HEK293 (cell line): ENCODE measurements at regions not wholly inside any gene's neighbourhood (a gene's known extent, or its start where the extent isn't known, plus 50 kb on each side); places are given as distances from the start of the nearest gene placed in this dataset.

Experiments
- HIC1 ChIP-seq: fragments of 450-650 bp; formaldehyde crosslinking; IDR thresholded peaks from 2 replicates; pipeline ENCODE4 v1.5.1; 2016; ENCODE audit warnings: missing biosample characterization, missing genetic modification characterization
- MZF1 ChIP-seq: fragments of 450-650 bp; formaldehyde crosslinking; IDR thresholded peaks from 2 replicates; pipeline ENCODE4 v1.5.1; 2017; ENCODE audit warnings: missing biosample characterization, missing genetic modification characterization, borderline replicate concordance
- SP3 ChIP-seq: fragments of 450-650 bp; formaldehyde crosslinking; IDR thresholded peaks from 2 replicates; pipeline ENCODE4 v1.5.1; 2016; ENCODE audit warnings: missing biosample characterization, missing genetic modification characterization
- WT1 ChIP-seq: fragments of 450-650 bp; formaldehyde crosslinking; IDR thresholded peaks from 2 replicates; pipeline ENCODE4 v1.5.1; 2016; ENCODE audit warnings: missing biosample characterization, missing genetic modification characterization
- ZBTB6 ChIP-seq: fragments of 450-650 bp; formaldehyde crosslinking; IDR thresholded peaks from 2 replicates; pipeline ENCODE4 v1.5.1; 2017; ENCODE audit warnings: missing biosample characterization, missing genetic modification characterization
- ZBTB7A ChIP-seq: fragments of 450-650 bp; formaldehyde crosslinking; IDR thresholded peaks from 2 replicates; pipeline ENCODE4 v1.5.1; 2016; ENCODE audit warnings: low read depth, missing biosample characterization, missing genetic modification characterization
- ZEB2 ChIP-seq: fragments of 450-650 bp; formaldehyde crosslinking; IDR thresholded peaks from 2 replicates; pipeline ENCODE4 v1.5.1; 2016; ENCODE audit warnings: missing biosample characterization, missing genetic modification characterization
- ZNF2 ChIP-seq: fragments of 450-650 bp; formaldehyde crosslinking; IDR thresholded peaks from 2 replicates; pipeline ENCODE4 v1.5.1; 2016; ENCODE audit warnings: missing biosample characterization, missing genetic modification characterization
- ZNF292 ChIP-seq: fragments of 450-650 bp; formaldehyde crosslinking; IDR thresholded peaks from 2 replicates; pipeline ENCODE4 v1.5.1; 2016; ENCODE audit warnings: low read depth, missing biosample characterization, missing genetic modification characterization, borderline replicate concordance
- ZNF391 ChIP-seq: fragments of 450-650 bp; formaldehyde crosslinking; IDR thresholded peaks from 2 replicates; pipeline ENCODE4 v1.5.1; 2016; ENCODE audit warnings: low read depth, missing biosample characterization, missing genetic modification characterization, borderline replicate concordance
- ZNF416 ChIP-seq: fragments of 450-650 bp; formaldehyde crosslinking; IDR thresholded peaks from 2 replicates; pipeline ENCODE4 v1.5.1; 2016; ENCODE audit warnings: missing biosample characterization, missing genetic modification characterization
- ZNF423 ChIP-seq: fragments of 450-650 bp; formaldehyde crosslinking; IDR thresholded peaks from 2 replicates; pipeline ENCODE4 v1.5.1; 2016; ENCODE audit warnings: missing biosample characterization, missing genetic modification characterization
- ZNF449 ChIP-seq: fragments of 450-650 bp; formaldehyde crosslinking; IDR thresholded peaks from 2 replicates; pipeline ENCODE4 v1.5.1; 2017; ENCODE audit warnings: missing biosample characterization, mild to moderate bottlenecking, missing genetic modification characterization, moderate library complexity
- ZNF518A ChIP-seq: fragments of 450-650 bp; formaldehyde crosslinking; conservative IDR thresholded peaks from 2 replicates; pipeline ENCODE4 v1.5.1; 2016; ENCODE audit warnings: low read depth, missing biosample characterization, missing genetic modification characterization
- ZNF530 ChIP-seq: fragments of 450-650 bp; formaldehyde crosslinking; IDR thresholded peaks from 2 replicates; pipeline ENCODE4 v1.5.1; 2016; ENCODE audit warnings: low read depth, missing biosample characterization, missing genetic modification characterization
- ZNF585B ChIP-seq: fragments of 450-650 bp; formaldehyde crosslinking; IDR thresholded peaks from 2 replicates; pipeline ENCODE4 v1.5.1; 2016; ENCODE audit warnings: missing biosample characterization, missing genetic modification characterization
- ZNF600 ChIP-seq: fragments of 450-650 bp; formaldehyde crosslinking; IDR thresholded peaks from 2 replicates; pipeline ENCODE4 v1.5.1; 2016; ENCODE audit warnings: missing biosample characterization, missing genetic modification characterization
- ZNF658 ChIP-seq: fragments of 450-650 bp; formaldehyde crosslinking; IDR thresholded peaks from 2 replicates; pipeline ENCODE4; 2016; ENCODE audit warnings: missing biosample characterization, missing genetic modification characterization
- ZNF76 ChIP-seq: fragments of 450-650 bp; formaldehyde crosslinking; IDR thresholded peaks from 2 replicates; pipeline ENCODE4; 2016; ENCODE audit warnings: low read depth, missing biosample characterization, missing genetic modification characterization, borderline replicate concordance
- ZXDB ChIP-seq: fragments of 450-650 bp; formaldehyde crosslinking; IDR thresholded peaks from 2 replicates; pipeline ENCODE4 v1.5.1; 2016; ENCODE audit warnings: missing biosample characterization, missing genetic modification characterization
- TF ChIP-seq, protein P1 (sequence below): fragments of 450-650 bp; formaldehyde crosslinking; IDR thresholded peaks from 2 replicates; pipeline ENCODE4 v1.5.1; 2016; ENCODE audit warnings: missing biosample characterization, missing genetic modification characterization
- TF ChIP-seq, protein P2 (sequence below): fragments of 450-650 bp; formaldehyde crosslinking; conservative IDR thresholded peaks from 2 replicates; pipeline ENCODE4 v1.5.1; 2016; ENCODE audit warnings: low read depth, missing biosample characterization, missing genetic modification characterization

DNA sequence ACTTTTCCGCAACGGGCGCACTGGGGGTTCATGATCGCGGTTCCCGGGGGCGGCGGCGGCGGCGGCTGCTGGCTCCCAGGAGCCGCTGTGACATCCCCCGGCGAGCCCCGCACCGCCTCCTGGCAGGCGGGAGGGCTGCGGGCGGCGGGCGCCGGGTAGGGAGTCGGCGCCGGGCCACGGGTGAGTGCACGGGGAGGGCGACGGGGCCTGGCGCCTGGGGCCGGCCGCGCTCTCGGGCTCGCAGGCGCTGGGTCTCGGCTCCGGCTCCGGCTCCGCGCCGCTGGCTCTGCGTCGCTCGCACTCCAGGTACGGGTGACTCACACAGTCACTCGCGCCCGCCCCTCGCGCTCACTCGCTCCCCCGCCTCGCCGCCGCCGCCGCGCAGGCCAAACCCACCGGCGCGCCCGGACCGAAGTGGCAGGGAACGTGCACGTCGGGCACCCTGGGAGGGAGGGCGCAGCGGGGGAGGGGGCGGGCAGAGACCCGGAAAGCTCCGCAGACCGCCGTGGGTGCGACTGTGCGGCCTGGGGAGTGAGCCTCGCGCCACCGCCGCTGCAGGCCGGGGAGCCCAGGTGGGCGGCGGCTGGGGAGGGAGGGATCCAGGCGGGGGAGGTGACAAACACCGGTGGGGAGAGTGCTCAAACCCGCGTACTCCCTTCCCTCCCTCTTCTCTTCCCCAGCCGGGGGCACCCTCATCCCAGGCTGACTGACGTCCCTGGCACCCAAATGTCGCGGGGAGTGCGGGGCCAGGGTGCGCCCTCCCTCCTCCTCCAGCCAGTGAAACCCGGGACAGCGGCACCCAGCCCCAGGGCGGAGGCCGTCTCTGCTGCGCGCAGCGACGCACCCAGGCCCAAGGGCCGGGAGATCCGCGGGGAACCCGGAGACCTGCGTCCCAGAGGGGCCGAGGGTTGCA, 276.9 kb upstream of the NEBL start (continued):
- TF ChIP-seq ZXDB (tag by site-specific recombination) = peak; percentile 90
- peak; percentile 84 for TF ChIP-seq ZEB2 (tag by site-specific recombination)
- peak; percentile 97 for TF ChIP-seq WT1 (tag by site-specific recombination)
- TF ChIP-seq ZNF530 (tag by site-specific recombination) = no peak
- peak; percentile 97 for TF ChIP-seq ZNF423
- TF ChIP-seq, protein P1, sequence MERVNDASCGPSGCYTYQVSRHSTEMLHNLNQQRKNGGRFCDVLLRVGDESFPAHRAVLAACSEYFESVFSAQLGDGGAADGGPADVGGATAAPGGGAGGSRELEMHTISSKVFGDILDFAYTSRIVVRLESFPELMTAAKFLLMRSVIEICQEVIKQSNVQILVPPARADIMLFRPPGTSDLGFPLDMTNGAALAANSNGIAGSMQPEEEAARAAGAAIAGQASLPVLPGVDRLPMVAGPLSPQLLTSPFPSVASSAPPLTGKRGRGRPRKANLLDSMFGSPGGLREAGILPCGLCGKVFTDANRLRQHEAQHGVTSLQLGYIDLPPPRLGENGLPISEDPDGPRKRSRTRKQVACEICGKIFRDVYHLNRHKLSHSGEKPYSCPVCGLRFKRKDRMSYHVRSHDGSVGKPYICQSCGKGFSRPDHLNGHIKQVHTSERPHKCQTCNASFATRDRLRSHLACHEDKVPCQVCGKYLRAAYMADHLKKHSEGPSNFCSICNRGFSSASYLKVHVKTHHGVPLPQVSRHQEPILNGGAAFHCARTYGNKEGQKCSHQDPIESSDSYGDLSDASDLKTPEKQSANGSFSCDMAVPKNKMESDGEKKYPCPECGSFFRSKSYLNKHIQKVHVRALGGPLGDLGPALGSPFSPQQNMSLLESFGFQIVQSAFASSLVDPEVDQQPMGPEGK = peak; percentile 93
- TF ChIP-seq SP3 (tag by site-specific recombination) = peak; percentile 78
- peak; percentile 95 for TF ChIP-seq ZBTB6 (tag by site-specific recombination)
- TF ChIP-seq ZNF76 (tag by site-specific recombination) = peak; percentile 56; the same call in 1 of the 2 replicates
- peak; percentile 57; the same call in 1 of the 2 replicates for TF ChIP-seq ZBTB7A (tag by site-specific recombination)
- no peak for TF ChIP-seq ZNF416 (tag by site-specific recombination)
- peak; percentile 88 for TF ChIP-seq ZNF2 (tag by site-specific recombination)
- TF ChIP-seq HIC1 (tag by site-specific recombination) = peak; percentile 77
- TF ChIP-seq ZNF518A (tag by site-specific recombination) = peak; percentile 37; the same call in 1 of the 2 replicates
- no peak for TF ChIP-seq ZNF585B (tag by site-specific recombination)
- TF ChIP-seq ZNF449 (tag by site-specific recombination) = peak; percentile 75
- no peak for TF ChIP-seq ZNF391 (tag by site-specific recombination)
- TF ChIP-seq ZNF658 (tag by site-specific recombination) = no peak
- TF ChIP-seq, protein P2, sequence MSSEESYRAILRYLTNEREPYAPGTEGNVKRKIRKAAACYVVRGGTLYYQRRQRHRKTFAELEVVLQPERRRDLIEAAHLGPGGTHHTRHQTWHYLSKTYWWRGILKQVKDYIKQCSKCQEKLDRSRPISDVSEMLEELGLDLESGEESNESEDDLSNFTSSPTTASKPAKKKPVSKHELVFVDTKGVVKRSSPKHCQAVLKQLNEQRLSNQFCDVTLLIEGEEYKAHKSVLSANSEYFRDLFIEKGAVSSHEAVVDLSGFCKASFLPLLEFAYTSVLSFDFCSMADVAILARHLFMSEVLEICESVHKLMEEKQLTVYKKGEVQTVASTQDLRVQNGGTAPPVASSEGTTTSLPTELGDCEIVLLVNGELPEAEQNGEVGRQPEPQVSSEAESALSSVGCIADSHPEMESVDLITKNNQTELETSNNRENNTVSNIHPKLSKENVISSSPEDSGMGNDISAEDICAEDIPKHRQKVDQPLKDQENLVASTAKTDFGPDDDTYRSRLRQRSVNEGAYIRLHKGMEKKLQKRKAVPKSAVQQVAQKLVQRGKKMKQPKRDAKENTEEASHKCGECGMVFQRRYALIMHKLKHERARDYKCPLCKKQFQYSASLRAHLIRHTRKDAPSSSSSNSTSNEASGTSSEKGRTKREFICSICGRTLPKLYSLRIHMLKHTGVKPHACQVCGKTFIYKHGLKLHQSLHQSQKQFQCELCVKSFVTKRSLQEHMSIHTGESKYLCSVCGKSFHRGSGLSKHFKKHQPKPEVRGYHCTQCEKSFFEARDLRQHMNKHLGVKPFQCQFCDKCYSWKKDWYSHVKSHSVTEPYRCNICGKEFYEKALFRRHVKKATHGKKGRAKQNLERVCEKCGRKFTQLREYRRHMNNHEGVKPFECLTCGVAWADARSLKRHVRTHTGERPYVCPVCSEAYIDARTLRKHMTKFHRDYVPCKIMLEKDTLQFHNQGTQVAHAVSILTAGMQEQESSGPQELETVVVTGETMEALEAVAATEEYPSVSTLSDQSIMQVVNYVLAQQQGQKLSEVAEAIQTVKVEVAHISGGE = peak; percentile 50
- peak; percentile 66; the same call in 1 of the 2 replicates for TF ChIP-seq ZNF600 (tag by site-specific recombination)
- TF ChIP-seq ZNF292 = no peak
- TF ChIP-seq MZF1 (tag by site-specific recombination) = peak; percentile 55; the same call in 1 of the 2 replicates
